Suppressor macrophage treated with lipopolysaccharide for 4 hours (primary cell): ENCODE measurements at regions not wholly inside any gene's neighbourhood (a gene's known extent, or its start where the extent isn't known, plus 50 kb on each side); places are given as distances from the start of the nearest gene placed in this dataset.
"Not testable (repeated sequence)": the region's sequence is repeated elsewhere in the genome, so short reads cannot be mapped to it uniquely, and the experiment has no call there.

Experiments
- DNase-seq: peaks from one replicate; pipeline ENCODE4 v3.0.0-alpha.2; 2020

DNA sequence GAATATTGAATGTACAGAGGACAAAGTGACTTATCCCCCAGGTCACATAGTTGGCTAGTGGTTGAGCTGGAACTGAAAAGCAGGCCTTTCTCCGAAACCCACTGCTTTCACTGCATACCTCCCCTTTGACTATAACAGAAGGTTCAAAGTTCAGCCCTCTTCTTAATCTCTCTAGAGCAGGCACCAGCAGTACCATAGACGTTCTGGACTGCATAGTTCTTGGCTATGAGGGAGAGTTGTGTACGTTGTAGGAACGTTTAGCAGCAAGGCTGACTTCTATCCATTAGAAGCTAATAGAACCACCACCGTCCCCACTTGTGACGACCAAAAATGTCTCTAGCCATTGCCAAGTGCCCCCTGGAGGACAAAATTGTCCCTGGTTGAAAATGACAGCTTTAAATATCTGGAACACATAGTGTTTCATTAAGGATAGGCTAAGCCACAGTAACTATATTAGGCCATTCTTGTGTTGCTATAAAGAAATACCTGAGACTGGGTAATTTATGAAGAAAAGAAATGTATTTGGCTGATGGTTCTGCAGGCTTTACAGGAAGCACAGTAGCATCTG, 123.8 kb upstream of the MTHFD1L start:
- peak; percentile 52 for DNase-seq

DNA sequence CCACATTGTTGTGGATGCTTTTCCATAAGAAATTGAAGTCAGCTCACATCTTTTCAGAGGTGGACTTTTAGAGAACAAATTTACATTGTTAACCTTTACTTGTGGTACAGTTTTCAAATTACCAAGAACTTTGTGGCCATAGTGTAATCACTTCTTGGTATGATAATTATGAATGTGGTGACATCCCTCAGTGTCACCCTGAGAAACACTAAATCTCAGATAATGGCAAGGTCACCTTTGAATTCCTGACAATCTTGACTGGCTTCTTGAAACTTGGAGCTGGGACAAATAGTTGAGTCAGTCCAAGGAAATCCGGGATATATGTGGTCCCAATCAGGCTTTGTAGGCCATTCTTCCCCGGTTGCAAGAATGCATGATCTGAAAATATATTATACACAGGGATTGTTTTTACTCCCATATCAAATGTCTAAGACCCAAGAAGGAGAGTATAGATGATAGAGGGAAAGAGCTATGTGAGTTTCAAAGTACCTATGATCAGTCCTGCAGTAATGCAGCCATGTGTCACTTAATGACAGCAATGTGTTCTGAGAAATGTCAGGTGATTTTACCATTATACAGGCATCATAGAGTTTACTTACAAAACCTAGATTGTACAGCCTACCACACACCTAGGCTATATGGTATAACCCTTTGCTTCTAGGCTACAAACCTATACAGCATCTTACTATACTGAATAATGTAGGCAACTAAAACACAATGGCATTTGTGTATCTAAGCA, 120.8 kb upstream of the MTHFD1L start:
- DNase-seq: no peak

GRCh38 chr6:150745896-150746295, 119.6 kb upstream of the MTHFD1L start:
- no peak for DNase-seq

DNA sequence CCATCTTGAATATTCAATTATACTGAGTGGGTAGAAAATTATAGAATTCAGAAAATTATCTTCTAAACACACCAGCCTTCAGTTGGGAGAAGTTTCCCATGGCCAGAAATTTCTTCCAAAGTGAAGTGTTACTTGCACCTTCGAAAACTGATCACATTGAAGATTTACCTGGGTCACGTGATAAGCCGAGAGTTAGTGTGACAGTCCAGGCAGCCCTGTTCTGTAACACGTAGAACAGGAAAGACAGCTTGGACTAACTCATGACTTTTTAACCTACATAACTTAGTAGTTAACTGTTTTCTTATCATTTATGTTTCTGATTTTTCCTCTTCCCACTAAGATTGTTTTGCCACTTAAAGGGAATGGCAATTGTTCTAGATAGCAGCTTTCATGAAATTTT, 118.3 kb upstream of the MTHFD1L start:
- DNase-seq: no peak

GRCh38 chr6:150749091-150749670, 116.3 kb upstream of the MTHFD1L start:
- DNase-seq: no peak

DNA sequence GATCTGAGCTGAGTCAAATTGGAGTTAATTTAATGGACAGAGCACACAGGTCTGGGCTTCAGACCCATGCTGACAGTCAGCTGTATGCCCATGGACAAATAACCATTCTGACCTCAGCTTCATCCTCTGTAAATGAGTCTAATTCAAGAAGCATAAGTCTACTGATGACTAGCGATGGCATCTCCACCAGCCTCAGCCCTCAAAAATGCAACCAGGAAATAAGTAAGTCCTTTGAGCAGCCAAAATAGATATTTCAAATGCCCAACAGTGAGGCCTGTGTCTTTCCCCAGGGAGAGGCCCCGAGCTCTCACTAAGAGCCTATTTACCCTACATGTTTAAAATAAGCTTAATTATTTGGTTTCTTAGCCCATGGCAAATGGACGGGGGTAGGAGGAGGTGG, 114.2 kb upstream of the MTHFD1L start:
- no peak for DNase-seq

GRCh38 chr6:150752409-150752808, 113.1 kb upstream of the MTHFD1L start:
- DNase-seq: no peak

DNA sequence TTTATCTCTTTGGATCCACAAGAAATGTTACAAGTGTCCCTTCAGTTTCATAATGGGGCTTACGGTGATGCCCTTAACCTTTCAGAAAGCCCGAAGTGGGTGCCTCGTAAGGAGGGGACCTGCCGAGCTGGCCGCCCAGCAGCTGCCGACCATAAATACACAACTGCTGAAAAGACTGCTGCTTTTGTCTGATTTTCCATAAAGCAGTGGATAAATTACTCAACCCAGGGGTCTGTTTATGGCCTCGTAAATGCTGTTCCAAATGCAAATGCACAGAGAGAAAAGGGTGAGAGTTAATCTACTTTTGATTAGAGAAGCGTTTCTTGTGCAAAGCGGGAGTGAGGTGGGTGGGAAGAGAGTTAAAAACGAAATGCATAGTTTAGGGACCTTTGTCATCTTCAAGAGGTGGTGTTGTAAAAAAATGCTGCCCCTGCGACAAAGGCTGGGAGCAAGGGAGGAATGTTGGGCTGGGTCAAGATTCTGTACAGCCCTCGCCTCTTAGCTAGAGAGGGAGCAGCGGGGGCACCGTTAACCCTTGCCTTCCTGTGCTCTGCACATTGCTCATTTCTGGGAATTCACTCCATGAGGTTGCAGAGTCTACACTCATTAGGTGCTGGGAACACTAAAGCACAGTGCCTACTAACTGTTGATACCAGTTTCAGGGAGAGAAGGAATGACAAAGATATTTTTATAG, 112.0 kb upstream of the MTHFD1L start:
- DNase-seq: no peak

DNA sequence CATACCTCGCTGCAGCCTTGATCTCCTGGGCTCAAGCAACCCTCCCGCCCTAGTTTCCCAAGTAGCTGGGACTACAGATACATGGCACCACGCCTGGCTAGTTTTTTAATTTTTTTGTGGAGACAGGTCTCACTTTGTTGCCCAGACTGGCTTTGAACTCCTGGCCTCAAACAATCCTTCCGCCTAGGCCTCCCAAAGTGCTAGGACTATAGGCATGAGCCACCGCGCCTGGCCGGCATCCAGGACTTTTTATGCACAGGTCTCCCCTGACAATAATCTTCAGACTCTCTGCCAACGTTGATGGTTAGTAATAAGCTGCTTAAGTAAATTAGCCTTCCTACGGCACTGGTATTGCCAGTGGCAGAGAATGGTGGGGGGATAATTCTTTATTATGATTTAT, 110.5 kb upstream of the MTHFD1L start:
- DNase-seq: no peak

- DNase-seq: no peak
These were observed 110.0 kb upstream of the MTHFD1L start for GRCh38 chr6:150755524-150755923.

GRCh38 chr6:150756173-150756572, 109.3 kb upstream of the MTHFD1L start:
- no peak for DNase-seq

DNA sequence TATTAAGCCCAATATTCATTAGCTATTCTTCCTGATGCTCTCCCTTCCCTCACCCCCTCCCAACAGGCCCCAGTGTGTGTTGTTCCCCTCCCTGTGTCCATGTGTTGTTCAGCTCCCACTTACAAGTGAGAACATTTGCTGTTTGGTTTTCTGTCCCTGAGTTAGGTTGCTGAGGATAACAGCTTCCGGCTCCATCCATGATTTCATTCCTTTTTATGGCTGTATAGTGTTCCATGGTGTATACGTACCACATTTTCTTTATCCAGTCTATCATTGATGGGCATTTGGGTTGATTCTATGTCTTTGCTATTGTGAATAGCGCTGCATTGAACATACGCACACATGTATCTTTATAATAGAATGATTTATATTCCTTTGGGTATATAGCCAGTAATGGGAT, 107.7 kb upstream of the MTHFD1L start:
- DNase-seq: not testable (repeated sequence)

DNA sequence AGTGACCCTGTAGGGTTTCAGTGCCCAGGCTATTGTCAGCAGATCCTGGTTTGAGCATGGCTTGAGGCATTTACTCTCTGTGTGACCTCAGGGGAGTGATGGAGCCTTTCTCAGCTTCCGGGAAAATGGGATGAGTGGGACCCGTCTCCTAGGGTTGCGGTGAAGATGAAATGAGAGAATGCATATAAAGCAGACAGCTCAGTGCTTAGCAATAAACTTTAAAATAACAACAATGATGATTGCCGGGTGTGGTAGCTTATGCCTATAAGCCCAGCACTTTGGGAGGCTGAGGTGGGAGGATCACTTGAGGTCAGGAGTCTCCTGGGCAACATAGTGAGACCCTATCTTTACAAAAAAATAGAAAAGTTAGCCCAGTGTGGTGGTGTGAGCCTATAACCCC, 106.0 kb upstream of the MTHFD1L start:
- no peak for DNase-seq

- DNase-seq: no peak
These were observed 103.7 kb upstream of the MTHFD1L start for GRCh38 chr6:150761771-150762170.

GRCh38 chr6:150764334-150765066, 101.0 kb upstream of the MTHFD1L start:
- DNase-seq: no peak

- no peak for DNase-seq
These were observed 100.3 kb upstream of the MTHFD1L start for GRCh38 chr6:150765067-150765764.

GRCh38 chr6:150766201-150766997, 99.1 kb upstream of the MTHFD1L start:
- no peak for DNase-seq

DNA sequence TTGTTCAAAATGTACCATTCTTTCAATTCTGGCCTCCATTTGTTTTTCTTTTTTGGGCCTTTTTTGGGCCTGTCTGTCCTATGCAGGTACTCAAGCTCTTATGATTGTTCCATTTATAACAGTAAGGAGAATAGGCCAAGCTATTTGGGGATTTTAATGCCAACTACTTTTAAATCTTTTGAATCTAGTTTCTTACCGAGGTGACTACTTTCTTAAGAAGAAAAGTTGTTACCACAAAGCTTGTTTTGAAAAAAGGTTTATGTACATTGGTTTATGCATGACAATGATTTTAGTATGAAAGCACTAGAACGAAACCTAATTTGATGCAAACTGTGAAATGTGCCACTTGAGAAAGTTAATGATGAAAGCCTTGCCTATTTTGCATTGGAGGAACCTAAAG, 98.3 kb upstream of the MTHFD1L start:
- DNase-seq: no peak

DNA sequence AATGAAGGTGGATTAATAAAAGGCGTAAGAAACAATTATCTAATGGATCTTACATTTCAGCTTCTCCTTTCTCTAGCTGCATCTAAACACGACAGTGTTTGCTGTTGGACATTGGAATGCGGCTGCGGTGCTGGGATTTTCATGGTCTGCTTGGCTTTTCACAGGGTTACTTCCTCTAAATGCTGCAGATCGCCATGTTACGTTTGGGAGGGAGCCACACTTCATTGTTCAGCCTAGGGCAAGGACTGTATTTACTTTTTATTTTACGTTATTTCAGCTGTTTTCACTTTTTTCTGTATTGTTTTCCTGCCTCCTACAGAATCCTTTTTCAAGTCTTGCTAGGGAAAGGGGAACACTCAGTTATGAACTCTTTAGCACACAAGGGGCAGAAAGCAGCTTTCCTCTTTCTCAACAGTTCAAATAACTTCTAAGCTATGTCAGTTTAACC, 97.9 kb upstream of the MTHFD1L start:
- no peak for DNase-seq

GRCh38 chr6:150770637-150771036, 94.9 kb upstream of the MTHFD1L start:
- DNase-seq: no peak

- no peak for DNase-seq
These were observed 91.5 kb upstream of the MTHFD1L start for GRCh38 chr6:150773969-150774368.
